Fibroblast of villous mesenchyme (primary cell): ENCODE measurements at regions not wholly inside any gene's neighbourhood (a gene's known extent, or its start where the extent isn't known, plus 50 kb on each side); places are given as distances from the start of the nearest gene placed in this dataset.

Experiments
- DNase-seq: peaks from one replicate; pipeline ENCODE4 v3.0.0-alpha.2; 2010; ENCODE audit warnings: low read depth
- H3K4me3 ChIP-seq: 2 replicates; pipeline ENCODE4 v1.5.1; 2011; ENCODE audit warnings: low read depth, mild to moderate bottlenecking, low read length
- CTCF ChIP-seq: IDR thresholded peaks from 2 replicates; pipeline ENCODE4 v1.5.1; 2012; ENCODE audit warnings: low read depth, mild to moderate bottlenecking, low read length; ENCODE audit not compliant: insufficient read depth

GRCh38 chr2:60070736-60071489, 482.5 kb downstream of the BCL11A start:
- no peak overlapping the region for H3K4me3 ChIP-seq
- DNase-seq, result no peak
- no peak for TF ChIP-seq CTCF

- TF ChIP-seq CTCF, result no peak
- no peak for DNase-seq
- no peak overlapping the region for H3K4me3 ChIP-seq
Measured at GRCh38 chr2:60070196-60070595, 483.3 kb downstream of the BCL11A start.

DNA sequence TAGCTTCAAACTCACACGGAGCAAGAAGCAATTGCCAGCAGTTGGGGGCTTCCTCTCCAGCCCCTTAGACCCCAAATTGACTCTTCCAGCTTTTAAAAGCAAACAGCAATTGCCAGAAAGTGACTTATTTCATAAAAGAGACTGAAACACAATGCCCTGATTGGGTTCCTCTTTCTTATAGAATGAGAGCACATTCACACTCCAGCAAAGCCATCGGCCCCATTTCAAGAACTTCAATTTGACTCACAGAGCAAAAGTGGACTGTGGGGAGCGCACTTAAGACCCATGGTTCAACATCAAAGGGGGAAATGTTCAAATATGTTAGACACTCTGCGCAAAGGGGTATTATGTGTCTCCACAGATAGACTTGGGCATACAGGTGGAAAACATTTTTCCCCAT, 484.7 kb downstream of the BCL11A start:
- no peak for DNase-seq
- no peak for TF ChIP-seq CTCF
- no peak overlapping the region for H3K4me3 ChIP-seq

DNA sequence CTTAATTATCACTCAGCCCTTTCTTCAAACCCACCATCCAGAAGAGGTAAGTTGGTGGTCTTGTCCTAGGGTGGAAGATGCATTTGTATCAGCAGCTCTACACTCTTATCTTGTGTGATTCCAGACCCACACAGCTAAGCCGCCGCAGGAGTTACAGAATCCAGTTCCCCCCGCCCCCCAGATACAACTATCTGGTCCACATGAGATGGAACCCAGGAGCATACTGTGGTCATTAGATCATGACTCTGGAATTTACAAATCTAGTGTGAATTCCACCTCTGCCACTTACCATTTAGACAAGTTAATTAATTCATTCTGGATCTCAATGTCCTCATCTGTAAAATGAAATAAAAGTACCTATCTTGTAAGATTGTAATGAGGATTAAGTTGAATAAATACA, 486.4 kb downstream of the BCL11A start:
- no peak overlapping the region for H3K4me3 ChIP-seq
- no peak for DNase-seq
- TF ChIP-seq CTCF, result no peak

DNA sequence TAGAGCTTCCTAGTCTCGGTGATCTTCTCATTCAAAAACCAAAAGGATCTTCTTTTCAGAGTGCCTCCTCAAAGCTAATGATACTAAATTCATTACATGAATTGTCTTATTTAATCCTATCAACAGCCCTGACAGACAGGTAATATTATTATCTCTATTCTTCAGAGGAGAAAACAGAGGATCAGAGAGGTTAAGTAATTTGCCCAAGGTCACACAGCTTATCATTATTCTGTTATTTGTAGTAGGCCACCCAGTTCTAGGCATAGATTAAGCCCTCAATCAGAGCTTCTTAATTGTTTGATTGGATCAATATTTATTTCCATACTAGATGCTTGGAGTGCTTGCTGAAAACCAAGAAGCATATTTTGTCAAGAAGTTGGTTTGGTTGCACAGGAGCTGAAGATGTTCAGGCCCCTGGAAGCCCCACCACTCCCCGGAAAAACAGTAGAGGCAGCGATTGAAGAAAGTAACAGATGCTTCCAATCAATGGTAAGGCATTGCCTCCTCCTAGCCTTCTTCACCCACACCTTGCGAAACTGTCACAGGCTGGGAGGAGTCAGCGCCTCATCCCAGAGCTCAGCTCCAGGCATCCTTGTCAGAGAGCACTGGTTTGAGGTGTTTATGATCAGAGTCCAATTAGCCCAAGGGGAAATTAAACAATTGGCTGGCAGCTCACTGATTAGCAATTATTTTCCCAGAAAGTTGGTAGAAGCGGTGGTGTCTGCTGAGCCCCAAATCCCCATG, 487.2 kb downstream of the BCL11A start:
- no peak overlapping the region for H3K4me3 ChIP-seq

GRCh38 chr2:60064687-60065389, 488.6 kb downstream of the BCL11A start:
- DNase-seq, result no peak
- H3K4me3 ChIP-seq, result no peak overlapping the region
- no peak for TF ChIP-seq CTCF

More for the DNA sequence above, 487.2 kb downstream of the BCL11A start:
- DNase-seq, result no peak
- no peak for TF ChIP-seq CTCF
